GM21723 (cell line): ENCODE measurements at regions not wholly inside any gene's neighbourhood (a gene's known extent, or its start where the extent isn't known, plus 50 kb on each side); places are given as distances from the start of the nearest gene placed in this dataset.

ENCODE experiments used
- ATAC-seq: cut with Tn5 transposase; IDR thresholded peaks from one replicate; pipeline ENCODE4 v1.9.1; 2021; ENCODE audit warnings: mild to moderate bottlenecking, moderate library complexity; ENCODE audit not compliant: unreplicated experiment

DNA sequence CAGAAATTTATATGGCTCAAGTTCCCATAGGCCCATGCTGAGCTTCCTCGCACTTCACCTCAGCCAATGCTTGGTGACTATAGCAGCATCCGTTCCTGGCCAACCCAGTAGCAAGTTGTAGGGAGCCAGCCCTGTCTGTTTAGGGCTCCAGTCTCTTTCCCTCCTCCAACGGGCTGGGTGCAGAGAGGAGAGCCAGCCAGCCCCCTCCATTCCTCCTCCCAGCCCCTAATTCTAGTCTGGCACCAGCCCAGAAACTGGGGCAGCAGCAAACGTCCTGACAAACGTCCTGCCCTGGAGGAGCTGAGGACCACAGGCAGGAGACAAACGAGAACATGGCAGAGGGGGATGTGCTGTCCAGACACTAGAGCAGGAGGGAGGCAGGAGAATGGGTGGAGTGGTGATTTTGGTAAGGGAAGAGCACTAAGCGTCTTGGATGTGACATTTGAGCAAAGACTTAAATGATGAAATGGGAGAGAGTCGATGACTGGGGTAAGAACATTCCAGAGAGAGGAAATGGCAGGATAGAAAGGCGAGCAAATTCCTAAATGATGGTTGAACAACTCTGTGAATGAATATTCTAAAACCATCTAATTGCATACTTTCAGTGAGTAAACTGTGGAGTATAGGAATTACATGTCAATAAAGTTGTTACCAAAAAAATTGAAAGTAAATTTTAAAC lies 222.5 kb upstream of the DAPK1 start:
- ATAC-seq, result no peak

DNA sequence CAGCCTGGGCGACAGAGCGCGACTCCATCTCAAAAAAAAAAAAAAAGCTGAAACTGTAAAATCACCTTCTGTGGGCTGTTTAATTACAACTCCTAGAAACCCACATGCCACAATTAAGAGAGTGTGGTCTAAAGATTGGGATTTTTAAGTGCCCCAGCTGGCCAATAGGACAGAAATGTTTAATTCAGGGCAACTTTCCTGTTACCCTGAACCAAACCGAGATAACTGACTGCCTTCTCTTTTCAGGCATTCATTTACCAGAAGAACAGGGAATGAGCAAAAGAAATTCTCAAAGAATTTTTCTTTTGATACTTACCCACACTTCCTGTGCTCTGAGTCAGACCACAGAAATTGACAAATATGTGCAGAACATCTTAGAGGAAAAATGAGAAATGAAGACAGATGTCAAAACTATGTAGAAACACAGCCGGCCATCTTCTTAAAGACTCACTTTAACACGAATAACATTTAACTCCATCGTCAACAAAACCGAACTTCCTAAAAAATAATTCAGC lies 221.3 kb upstream of the DAPK1 start:
- ATAC-seq, result no peak

DNA sequence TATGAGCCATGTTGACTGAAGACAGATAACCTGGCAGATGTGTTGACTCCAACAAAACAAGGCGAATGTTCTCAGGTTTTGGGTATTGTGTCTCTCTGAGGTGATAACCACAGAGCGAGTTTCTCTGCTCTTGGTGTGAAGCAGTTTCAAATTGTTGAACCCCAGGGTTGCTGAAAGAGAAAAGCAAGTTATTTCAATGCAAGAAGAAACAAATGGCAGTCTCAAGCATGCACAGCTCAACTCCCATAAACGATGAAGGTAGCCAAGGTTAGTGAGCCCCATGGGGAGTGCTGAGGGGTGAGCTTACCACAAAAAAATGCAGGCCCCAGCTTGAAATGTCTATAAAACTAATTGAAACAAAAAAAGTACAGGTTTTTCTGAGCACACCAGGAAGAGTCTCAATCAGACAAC lies 220.8 kb upstream of the DAPK1 start:
- ATAC-seq, result no peak

GRCh38 chr9:87277346-87277745 lies 220.3 kb upstream of the DAPK1 start:
- ATAC-seq, result no peak

GRCh38 chr9:87278971-87279733 lies 218.5 kb upstream of the DAPK1 start:
- ATAC-seq, result no peak

DNA sequence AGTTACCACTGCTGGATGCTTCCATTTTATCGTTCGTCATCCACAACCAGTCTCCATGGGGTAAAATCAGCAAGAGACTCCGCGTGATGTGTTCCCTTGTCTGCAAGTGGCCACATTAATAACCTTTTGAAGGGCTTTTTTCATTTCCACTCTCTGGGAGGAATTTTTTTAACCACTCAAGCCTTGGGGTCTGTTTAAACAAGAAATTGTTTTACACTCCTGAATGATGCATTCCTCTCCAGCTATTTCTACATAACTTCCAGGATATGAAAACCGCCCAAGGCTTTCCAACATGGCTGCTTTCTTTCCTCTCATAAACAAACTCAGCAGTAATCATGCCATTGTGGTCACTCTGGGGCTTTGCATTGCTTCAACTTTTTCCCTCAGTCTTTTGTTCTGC lies 217.2 kb upstream of the DAPK1 start:
- no peak for ATAC-seq

GRCh38 chr9:87282538-87282937 lies 215.1 kb upstream of the DAPK1 start:
- no peak for ATAC-seq

- no peak for ATAC-seq
Observed at GRCh38 chr9:87283585-87283984, 214.1 kb upstream of the DAPK1 start.

- ATAC-seq, result no peak
Observed at GRCh38 chr9:87285183-87285850, 212.3 kb upstream of the DAPK1 start.

DNA sequence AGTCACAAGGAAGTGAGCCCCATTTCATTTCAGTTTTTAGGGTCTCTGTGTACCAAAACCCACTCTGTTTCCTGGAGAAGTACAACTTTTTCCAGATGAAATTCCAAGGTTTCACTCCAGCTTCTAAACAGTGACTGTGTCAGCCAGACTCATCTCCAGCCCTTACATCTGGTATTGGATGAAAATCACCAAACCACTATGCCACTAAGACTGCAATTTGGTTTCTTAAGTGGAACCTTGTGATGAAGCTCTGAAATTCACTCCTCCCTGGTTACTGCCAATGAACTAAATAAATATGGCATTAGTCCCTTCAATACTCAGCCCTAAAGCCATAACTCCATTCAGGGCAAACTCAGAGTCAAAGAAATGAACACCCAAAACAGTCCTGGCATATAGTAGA lies 211.2 kb upstream of the DAPK1 start:
- no peak for ATAC-seq

GRCh38 chr9:87290241-87291052 lies 207.2 kb upstream of the DAPK1 start:
- ATAC-seq, result no peak

DNA sequence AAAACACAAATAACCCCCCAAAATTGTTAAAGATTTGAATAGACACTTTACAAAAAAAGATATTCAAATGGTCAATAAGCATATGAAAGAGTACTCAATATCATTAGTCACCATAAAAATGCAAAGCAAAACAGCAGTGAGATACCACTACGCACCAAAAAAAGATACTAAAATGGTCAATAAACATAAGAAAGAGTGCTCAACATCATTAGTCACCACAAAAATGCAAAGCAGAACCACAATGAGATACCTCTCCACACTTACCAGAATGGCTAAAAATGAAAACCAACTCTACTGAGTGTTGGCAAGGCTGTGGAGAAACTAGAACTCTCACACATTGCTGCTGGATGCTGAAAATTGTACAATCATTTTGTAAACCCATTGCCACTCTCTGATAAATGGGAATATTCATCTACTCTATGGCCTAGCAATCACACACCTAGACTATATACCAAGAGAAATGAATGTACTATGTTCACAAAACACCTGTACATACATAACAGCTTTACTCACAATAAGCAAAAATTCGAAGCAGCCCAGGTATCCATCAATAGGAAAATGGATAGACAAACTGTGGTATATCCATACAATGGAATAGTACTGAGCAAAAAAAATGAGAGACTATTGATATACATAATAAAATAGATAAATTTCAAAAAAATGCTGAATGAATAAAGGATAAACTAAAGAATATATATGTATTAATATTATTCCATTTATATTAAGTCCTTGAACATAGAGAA lies 205.0 kb upstream of the DAPK1 start:
- ATAC-seq, result no peak

- ATAC-seq, result no peak
Observed at GRCh38 chr9:87294126-87294525, 203.5 kb upstream of the DAPK1 start.

GRCh38 chr9:87300915-87301314 lies 196.8 kb upstream of the DAPK1 start:
- ATAC-seq, result no peak

DNA sequence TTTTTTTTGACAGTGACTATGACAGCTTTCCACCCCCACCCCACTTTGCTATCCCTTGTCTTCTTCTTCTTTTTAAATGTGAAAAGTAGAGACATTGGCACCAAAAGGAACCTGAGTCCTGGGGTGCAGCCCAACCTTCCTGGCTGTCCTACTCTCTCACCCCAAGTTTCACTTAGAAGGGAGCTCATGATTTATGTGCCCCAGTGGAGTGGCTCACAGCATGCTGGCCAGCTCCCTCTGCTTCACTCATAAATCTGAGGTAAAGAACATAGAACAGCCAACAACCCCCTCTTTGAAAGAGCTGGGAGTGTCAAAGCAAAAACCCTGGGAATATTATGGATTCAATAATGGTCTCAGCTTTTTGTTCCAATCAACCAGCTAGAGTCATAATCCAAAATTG lies 196.3 kb upstream of the DAPK1 start:
- ATAC-seq, result no peak

- no peak for ATAC-seq
Observed at GRCh38 chr9:87305151-87305550, 192.5 kb upstream of the DAPK1 start.

DNA sequence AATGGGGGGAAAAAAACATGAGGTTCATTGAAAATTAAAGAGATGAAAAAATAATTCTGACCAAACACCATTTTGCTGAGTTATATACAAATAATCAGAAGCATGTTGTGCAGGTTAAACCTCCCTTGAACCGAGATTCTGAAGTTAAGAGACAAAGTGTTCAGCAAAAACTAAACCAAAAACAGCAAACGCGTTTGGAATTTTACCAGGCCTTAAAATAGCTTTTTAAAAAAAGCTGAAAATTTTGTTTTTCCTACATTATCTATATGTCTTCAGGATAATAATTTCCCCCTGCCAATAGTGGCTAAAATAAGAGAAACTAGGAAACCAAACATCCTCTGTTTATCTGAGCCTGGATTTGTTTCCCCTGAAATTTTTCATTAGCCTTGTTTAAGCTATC lies 191.7 kb upstream of the DAPK1 start:
- no peak for ATAC-seq

GRCh38 chr9:87307848-87308247 lies 189.8 kb upstream of the DAPK1 start:
- ATAC-seq, result no peak

GRCh38 chr9:87309236-87309635 lies 188.4 kb upstream of the DAPK1 start:
- no peak for ATAC-seq

DNA sequence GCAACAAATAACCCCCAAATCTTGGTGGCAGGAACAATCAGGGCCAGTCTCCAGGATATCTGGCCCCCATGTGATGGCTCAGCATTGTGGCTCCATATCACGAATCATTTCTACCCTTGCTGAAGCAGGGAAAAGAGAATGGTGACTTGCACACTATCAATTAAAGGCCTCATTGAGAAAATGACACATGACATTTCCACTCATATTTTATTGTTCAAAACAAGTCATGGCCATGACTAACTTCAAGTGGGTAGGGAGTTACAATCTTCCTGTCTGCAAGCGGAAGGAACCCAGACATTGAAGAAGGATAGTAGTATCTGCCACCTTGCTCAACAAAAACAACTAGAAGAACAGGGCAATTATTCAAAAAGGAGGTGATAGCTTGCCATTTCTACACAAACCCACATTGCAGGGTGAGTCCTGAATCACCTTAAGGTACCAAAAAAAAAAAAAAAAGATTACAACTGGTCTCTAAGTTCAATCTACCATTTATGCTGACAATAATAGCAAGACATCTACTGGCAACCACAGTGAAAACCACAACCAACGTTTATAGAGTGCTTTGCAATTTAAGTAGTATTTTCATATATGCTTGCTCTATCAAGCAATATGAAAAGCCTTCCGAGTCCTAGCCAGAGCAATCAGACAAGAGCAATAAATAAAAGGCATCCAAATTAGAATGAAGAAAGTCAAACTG lies 186.7 kb upstream of the DAPK1 start:
- ATAC-seq, result no peak
